ENCODE measurements at regions not wholly inside any gene's neighbourhood (a gene's known extent, or its start where the extent isn't known, plus 50 kb on each side); places are given as distances from the start of the nearest gene placed in this dataset.

DNA sequence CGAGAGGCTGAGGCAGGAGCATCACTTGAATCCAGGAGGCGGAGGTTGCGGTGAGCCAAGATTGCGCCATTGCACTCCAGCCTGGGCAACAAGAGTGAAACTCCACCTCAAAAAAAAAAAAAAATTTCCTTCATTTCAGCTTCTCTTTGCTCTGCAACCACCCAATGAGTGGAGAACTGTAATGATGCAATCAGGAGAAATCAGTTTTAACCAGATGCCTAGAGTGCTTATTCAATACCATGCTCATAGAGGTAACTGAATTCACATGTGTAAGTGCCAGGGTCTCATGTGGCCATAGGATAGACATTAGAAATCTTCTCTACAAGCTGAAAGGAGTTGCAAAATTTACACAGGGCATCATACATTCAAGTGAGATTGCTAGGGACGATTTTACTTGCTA lies 70.6 kb downstream of the HMHB1 start:
- Histone ChIP-seq H3K9ac (ENCODE audit: low read length) (no peak overlapping the region), H3K36me3 (ENCODE audit: control insufficient read depth in 1 of 2, insufficient read depth in 2 of 2, low read depth in 1 of 2, low read length in 2 of 2) (no peaks in the 10 kb centered on the region), H3K9me3 (ENCODE audit: control insufficient read depth, low read length) (no peaks in the 10 kb centered on the region), H4K8ac (ENCODE audit: low read length) (no peak overlapping the region), H4K91ac (ENCODE audit: low read length) (no peak overlapping the region), H2BK12ac (ENCODE audit: low read length in 2 of 2) (no peak overlapping the region), H2BK120ac (ENCODE audit: low read depth, low read length) (no peak overlapping the region), H3K23ac (ENCODE audit: low read length in 2 of 2) (no peak overlapping the region), H2BK15ac (ENCODE audit: low read depth, poor library complexity, severe bottlenecking) (no peak overlapping the region), H3K27ac (ENCODE audit: low read length, poor library complexity, severe bottlenecking) (no peak overlapping the region), H3K27me3 (ENCODE audit: control insufficient read depth in 1 of 2, insufficient read depth in 1 of 2, low read length in 2 of 2) (no peaks in the 10 kb centered on the region), H3K4me1 (ENCODE audit: control insufficient read depth, insufficient read depth, low read depth, low read length) (peaks cover 5% of the 10 kb centered on the region), H2AK5ac (ENCODE audit: low read length, severe bottlenecking) (no peak overlapping the region), H3K4me3 (ENCODE audit: insufficient read depth in 1 of 2, low read depth in 1 of 2, low read length in 2 of 2) (no peak overlapping the region), H3K18ac (ENCODE audit: low read depth in 1 of 2, low read length in 2 of 2) (no peak overlapping the region), H2BK5ac (ENCODE audit: low read depth, low read length, poor library complexity, severe bottlenecking) (no peak overlapping the region), H3K4ac (ENCODE audit: low read depth in 1 of 2, low read length in 2 of 2) (no peak overlapping the region), H3K14ac (ENCODE audit: low read length in 2 of 2) (no peak overlapping the region), H3K79me1 (replicated peaks; ENCODE audit: low read length, poor library complexity, severe bottlenecking) (no peaks in the 10 kb centered on the region), H3K4me2 (ENCODE audit: low read length, poor library complexity, severe bottlenecking) (no peak overlapping the region), H2AFZ (ENCODE audit: low read depth, low read length) (no peak overlapping the region)
- 96% methylated on average over 5 of the region's 5 CpGs for WGBS
- DNase-seq, result peak; percentile 26

DNA sequence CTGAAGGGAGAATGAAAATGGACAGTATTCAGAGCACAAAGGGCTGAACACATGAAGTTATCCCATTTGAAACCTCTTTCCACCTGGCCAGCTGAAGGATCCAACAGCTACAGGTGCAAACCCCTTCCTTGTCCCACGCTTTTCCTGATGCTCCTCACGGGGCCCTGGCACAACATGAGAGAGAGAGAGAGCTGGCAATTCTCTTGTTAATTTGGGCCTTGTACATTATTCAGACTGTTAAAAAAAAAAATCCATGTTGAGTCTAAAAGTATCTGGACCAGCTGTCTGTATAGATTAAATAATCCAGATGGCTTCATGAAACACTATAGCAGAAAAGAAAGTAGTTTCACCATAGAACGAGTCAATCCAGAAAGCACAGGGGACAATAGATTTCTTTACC lies 74.1 kb downstream of the HMHB1 start:
- no peak for DNase-seq
- H3K4me1 ChIP-seq (ENCODE audit: control insufficient read depth, insufficient read depth, low read depth, low read length), result peaks cover 3% of the 10 kb centered on the region
- H3K23ac ChIP-seq (ENCODE audit: low read length in 2 of 2), result no peak overlapping the region
- no peaks in the 10 kb centered on the region for H3K27me3 ChIP-seq (ENCODE audit: control insufficient read depth in 1 of 2, insufficient read depth in 1 of 2, low read length in 2 of 2)
- no peak overlapping the region for H3K14ac ChIP-seq (ENCODE audit: low read length in 2 of 2)
- no peak overlapping the region for H4K91ac ChIP-seq (ENCODE audit: low read length)
- no peak overlapping the region for H3K27ac ChIP-seq (ENCODE audit: low read length, poor library complexity, severe bottlenecking)
- H2BK15ac ChIP-seq (ENCODE audit: low read depth, poor library complexity, severe bottlenecking), result no peak overlapping the region
- no peak overlapping the region for H2BK120ac ChIP-seq (ENCODE audit: low read depth, low read length)
- peak overlapping the region in 1 of 2 experiments; percentile 60 for H3K4me3 ChIP-seq (ENCODE audit: insufficient read depth in 1 of 2, low read depth in 1 of 2, low read length in 2 of 2)
- no peak overlapping the region for H2AK5ac ChIP-seq (ENCODE audit: low read length, severe bottlenecking)
- no peak overlapping the region for H2BK5ac ChIP-seq (ENCODE audit: low read depth, low read length, poor library complexity, severe bottlenecking)
- 94% methylated on average over 2 of the region's 3 CpGs for whole genome bisulfite sequencing
- no peak overlapping the region for H3K4me2 ChIP-seq (ENCODE audit: low read length, poor library complexity, severe bottlenecking)
- no peak overlapping the region for H2BK12ac ChIP-seq (ENCODE audit: low read length in 2 of 2)
- no peak overlapping the region for H3K4ac ChIP-seq (ENCODE audit: low read depth in 1 of 2, low read length in 2 of 2)
- H4K8ac ChIP-seq (ENCODE audit: low read length), result no peak overlapping the region
- H3K9ac ChIP-seq (ENCODE audit: low read length), result peak overlapping the region; percentile 76
- no peak overlapping the region for H2AFZ ChIP-seq (ENCODE audit: low read depth, low read length)
- no peaks in the 10 kb centered on the region for H3K36me3 ChIP-seq (ENCODE audit: control insufficient read depth in 1 of 2, insufficient read depth in 2 of 2, low read depth in 1 of 2, low read length in 2 of 2)
- no peaks in the 10 kb centered on the region for H3K79me1 ChIP-seq (replicated peaks; ENCODE audit: low read length, poor library complexity, severe bottlenecking)
- no peaks in the 10 kb centered on the region for H3K9me3 ChIP-seq (ENCODE audit: control insufficient read depth, low read length)
- H3K18ac ChIP-seq (ENCODE audit: low read depth in 1 of 2, low read length in 2 of 2), result no peak overlapping the region

- H2AK5ac ChIP-seq (ENCODE audit: low read length, severe bottlenecking), result peak overlapping the region; percentile 82
- no peak overlapping the region for H4K8ac ChIP-seq (ENCODE audit: low read length)
- H3K18ac ChIP-seq (ENCODE audit: low read depth in 1 of 2, low read length in 2 of 2), result peak overlapping the region; percentile 11 to 65
- H2AFZ ChIP-seq (ENCODE audit: low read depth, low read length), result no peak overlapping the region
- H2BK5ac ChIP-seq (ENCODE audit: low read depth, low read length, poor library complexity, severe bottlenecking), result no peak overlapping the region
- H3K27me3 ChIP-seq (ENCODE audit: control insufficient read depth in 1 of 2, insufficient read depth in 1 of 2, low read length in 2 of 2), result no peaks in the 10 kb centered on the region
- H3K4ac ChIP-seq (ENCODE audit: low read depth in 1 of 2, low read length in 2 of 2), result peak overlapping the region in 1 of 2 experiments; percentile 33
- peak; percentile 53 for DNase-seq
- no peak overlapping the region for H3K4me2 ChIP-seq (ENCODE audit: low read length, poor library complexity, severe bottlenecking)
- H3K27ac ChIP-seq (ENCODE audit: low read length, poor library complexity, severe bottlenecking), result peak overlapping the region; percentile 96
- no peak overlapping the region for H2BK15ac ChIP-seq (ENCODE audit: low read depth, poor library complexity, severe bottlenecking)
- H3K36me3 ChIP-seq (ENCODE audit: control insufficient read depth in 1 of 2, insufficient read depth in 2 of 2, low read depth in 1 of 2, low read length in 2 of 2), result no peaks in the 10 kb centered on the region
- no peak overlapping the region for H3K23ac ChIP-seq (ENCODE audit: low read length in 2 of 2)
- no peaks in the 10 kb centered on the region for H3K79me1 ChIP-seq (replicated peaks; ENCODE audit: low read length, poor library complexity, severe bottlenecking)
- no peaks in the 10 kb centered on the region for H3K9me3 ChIP-seq (ENCODE audit: control insufficient read depth, low read length)
- no peak overlapping the region for H4K91ac ChIP-seq (ENCODE audit: low read length)
- H3K4me1 ChIP-seq (ENCODE audit: control insufficient read depth, insufficient read depth, low read depth, low read length), result peaks cover 3% of the 10 kb centered on the region
- H2BK12ac ChIP-seq (ENCODE audit: low read length in 2 of 2), result peak overlapping the region; percentile 56 to 67
- peak overlapping the region in 1 of 2 experiments; percentile 60 for H3K4me3 ChIP-seq (ENCODE audit: insufficient read depth in 1 of 2, low read depth in 1 of 2, low read length in 2 of 2)
- no peak overlapping the region for H2BK120ac ChIP-seq (ENCODE audit: low read depth, low read length)
- no peak overlapping the region for H3K14ac ChIP-seq (ENCODE audit: low read length in 2 of 2)
- 78% methylated on average over 6 of the region's 6 CpGs for WGBS
- peak overlapping the region; percentile 76 for H3K9ac ChIP-seq (ENCODE audit: low read length)
Measured at GRCh38 chr5:143886651-143887638, 75.0 kb downstream of the HMHB1 start.

- H2BK12ac ChIP-seq (ENCODE audit: low read length in 2 of 2), result peak overlapping the region in 1 of 2 experiments; percentile 55
- DNase-seq, result peak; percentile 87
Measured at GRCh38 chr5:143887903-143888665, 76.1 kb downstream of the HMHB1 start.

More at GRCh38 chr5:143887903-143888665, 76.1 kb downstream of the HMHB1 start:
- H4K8ac ChIP-seq (ENCODE audit: low read length), result no peak overlapping the region
- H3K14ac ChIP-seq (ENCODE audit: low read length in 2 of 2), result no peak overlapping the region
- no peak overlapping the region for H3K4ac ChIP-seq (ENCODE audit: low read depth in 1 of 2, low read length in 2 of 2)
- H3K27ac ChIP-seq (ENCODE audit: low read length, poor library complexity, severe bottlenecking), result peak overlapping the region; percentile 96
- H3K23ac ChIP-seq (ENCODE audit: low read length in 2 of 2), result no peak overlapping the region
- H3K18ac ChIP-seq (ENCODE audit: low read depth in 1 of 2, low read length in 2 of 2), result peak overlapping the region in 1 of 2 experiments; percentile 63
- 18% methylated on average over 2 of the region's 5 CpGs for WGBS
- no peaks in the 10 kb centered on the region for H3K36me3 ChIP-seq (ENCODE audit: control insufficient read depth in 1 of 2, insufficient read depth in 2 of 2, low read depth in 1 of 2, low read length in 2 of 2)
- H3K9me3 ChIP-seq (ENCODE audit: control insufficient read depth, low read length), result no peaks in the 10 kb centered on the region
- no peak overlapping the region for H2AFZ ChIP-seq (ENCODE audit: low read depth, low read length)
- peak overlapping the region in 1 of 2 experiments; percentile 20 for H3K4me3 ChIP-seq (ENCODE audit: insufficient read depth in 1 of 2, low read depth in 1 of 2, low read length in 2 of 2)
- peak overlapping the region; percentile 33 for H2AK5ac ChIP-seq (ENCODE audit: low read length, severe bottlenecking)
- peak overlapping the region; percentile 76 for H3K9ac ChIP-seq (ENCODE audit: low read length)
- no peak overlapping the region for H4K91ac ChIP-seq (ENCODE audit: low read length)
- peak overlapping the region; percentile 46 for H2BK5ac ChIP-seq (ENCODE audit: low read depth, low read length, poor library complexity, severe bottlenecking)
- H3K4me2 ChIP-seq (ENCODE audit: low read length, poor library complexity, severe bottlenecking), result peak overlapping the region; percentile 51
- peaks cover 3% of the 10 kb centered on the region for H3K4me1 ChIP-seq (ENCODE audit: control insufficient read depth, insufficient read depth, low read depth, low read length)
- H2BK120ac ChIP-seq (ENCODE audit: low read depth, low read length), result no peak overlapping the region
- H2BK15ac ChIP-seq (ENCODE audit: low read depth, poor library complexity, severe bottlenecking), result no peak overlapping the region
- no peaks in the 10 kb centered on the region for H3K79me1 ChIP-seq (replicated peaks; ENCODE audit: low read length, poor library complexity, severe bottlenecking)
- H3K27me3 ChIP-seq (ENCODE audit: control insufficient read depth in 1 of 2, insufficient read depth in 1 of 2, low read length in 2 of 2), result no peaks in the 10 kb centered on the region

All from mesenchymal stem cell (in vitro differentiated cells and primary cell).